ACC112 (cell line): ENCODE measurements at regions not wholly inside any gene's neighbourhood (a gene's known extent, or its start where the extent isn't known, plus 50 kb on each side); places are given as distances from the start of the nearest gene placed in this dataset.

Experiments used
- H2AFZ ChIP-seq: fragments of 200-600 bp; sonication (generic); one replicate; pipeline ENCODE4 v1.6.0; 2017; ENCODE audit warnings: antibody characterized with exemption, low read length; ENCODE audit not compliant: unreplicated experiment
- H3K27ac ChIP-seq: fragments of 200-600 bp; sonication (generic); 2 replicates; pipeline ENCODE4 v1.5.1; 2014; ENCODE audit warnings: low read depth, mild to moderate bottlenecking, antibody characterized with exemption, low read length, moderate library complexity
- H3K27me3 ChIP-seq: fragments of 200-600 bp; sonication (generic); 2 replicates; pipeline ENCODE4 v1.6.1; 2014; ENCODE audit warnings: mild to moderate bottlenecking, antibody characterized with exemption, low read length, moderate library complexity, mixed read lengths; ENCODE audit not compliant: insufficient read depth
- H3K36me3 ChIP-seq: fragments of 200-600 bp; sonication (generic); 2 replicates; pipeline ENCODE4 v1.6.1; 2016; ENCODE audit warnings: mild to moderate bottlenecking, antibody characterized with exemption, low read length, moderate library complexity, mixed read lengths; ENCODE audit not compliant: insufficient read depth
- H3K4me1 ChIP-seq: fragments of 200-600 bp; sonication (generic); one replicate; pipeline ENCODE4 v1.6.1; 2016; ENCODE audit warnings: low read length, mixed read lengths; ENCODE audit not compliant: insufficient read depth, unreplicated experiment, control insufficient read depth
- H3K4me3 ChIP-seq: fragments of 200-600 bp; sonication (generic); 2 replicates; pipeline ENCODE4 v1.5.1; 2014; ENCODE audit warnings: mild to moderate bottlenecking, low read depth, low read length
- H3K79me2 ChIP-seq: fragments of 200-600 bp; sonication (generic); one replicate; pipeline ENCODE4 v1.6.0; 2016; ENCODE audit warnings: low read length; ENCODE audit not compliant: control insufficient read depth, unreplicated experiment, insufficient read depth

- no peak overlapping the region for H3K27ac ChIP-seq
Measured at GRCh38 chr1:37107153-37107907, 73.0 kb upstream of the GRIK3 start.

GRCh38 chr1:37108596-37109188 is 74.4 kb upstream of the GRIK3 start:
- H2AFZ ChIP-seq = no peak overlapping the region
- H3K36me3 ChIP-seq = no peaks in the 10 kb centered on the region
- H3K27me3 ChIP-seq = no peaks in the 10 kb centered on the region
- no peaks in the 10 kb centered on the region for H3K79me2 ChIP-seq
- no peak overlapping the region for H3K27ac ChIP-seq
- H3K4me3 ChIP-seq = no peak overlapping the region
- no peaks in the 10 kb centered on the region for H3K4me1 ChIP-seq

More at GRCh38 chr1:37107153-37107907, 73.0 kb upstream of the GRIK3 start:
- Histone ChIP-seq H3K4me3 (no peak overlapping the region), H2AFZ (no peak overlapping the region), H3K79me2 (no peaks in the 10 kb centered on the region), H3K27me3 (no peaks in the 10 kb centered on the region), H3K4me1 (no peaks in the 10 kb centered on the region), H3K36me3 (no peaks in the 10 kb centered on the region)

GRCh38 chr1:37112430-37112829 is 78.1 kb upstream of the GRIK3 start:
- H3K27ac ChIP-seq = no peak overlapping the region
- H2AFZ ChIP-seq = no peak overlapping the region
- no peaks in the 10 kb centered on the region for H3K4me1 ChIP-seq
- H3K4me3 ChIP-seq = no peak overlapping the region
- no peaks in the 10 kb centered on the region for H3K36me3 ChIP-seq
- no peaks in the 10 kb centered on the region for H3K79me2 ChIP-seq
- no peaks in the 10 kb centered on the region for H3K27me3 ChIP-seq

GRCh38 chr1:37113285-37113997 is 79.1 kb upstream of the GRIK3 start:
- no peak overlapping the region for H2AFZ ChIP-seq
- no peaks in the 10 kb centered on the region for H3K79me2 ChIP-seq
- H3K27ac ChIP-seq = no peak overlapping the region
- H3K36me3 ChIP-seq = no peaks in the 10 kb centered on the region
- no peak overlapping the region for H3K4me3 ChIP-seq
- no peaks in the 10 kb centered on the region for H3K27me3 ChIP-seq
- H3K4me1 ChIP-seq = no peaks in the 10 kb centered on the region

- Histone ChIP-seq H3K27ac (no peak overlapping the region), H3K36me3 (no peaks in the 10 kb centered on the region), H3K79me2 (no peaks in the 10 kb centered on the region), H3K4me1 (no peaks in the 10 kb centered on the region), H3K4me3 (no peak overlapping the region), H2AFZ (no peak overlapping the region), H3K27me3 (no peaks in the 10 kb centered on the region)
Measured at GRCh38 chr1:37118790-37119189, 84.5 kb upstream of the GRIK3 start.

GRCh38 chr1:37120279-37120678 is 86.0 kb upstream of the GRIK3 start:
- Histone ChIP-seq H2AFZ (no peak overlapping the region), H3K27ac (no peak overlapping the region), H3K36me3 (no peaks in the 10 kb centered on the region), H3K79me2 (no peaks in the 10 kb centered on the region), H3K4me1 (no peaks in the 10 kb centered on the region), H3K4me3 (no peak overlapping the region), H3K27me3 (no peaks in the 10 kb centered on the region)

- H3K4me1 ChIP-seq = no peaks in the 10 kb centered on the region
- no peak overlapping the region for H2AFZ ChIP-seq
- no peaks in the 10 kb centered on the region for H3K36me3 ChIP-seq
- H3K4me3 ChIP-seq = no peak overlapping the region
- no peaks in the 10 kb centered on the region for H3K79me2 ChIP-seq
- H3K27me3 ChIP-seq = no peaks in the 10 kb centered on the region
- H3K27ac ChIP-seq = no peak overlapping the region
Measured at GRCh38 chr1:37123276-37124115, 89.2 kb upstream of the GRIK3 start.

- Histone ChIP-seq H3K4me1 (no peaks in the 10 kb centered on the region), H2AFZ (no peak overlapping the region), H3K27ac (no peak overlapping the region), H3K4me3 (no peak overlapping the region), H3K36me3 (no peaks in the 10 kb centered on the region), H3K79me2 (no peaks in the 10 kb centered on the region), H3K27me3 (no peaks in the 10 kb centered on the region)
Measured at GRCh38 chr1:37124501-37124900, 90.2 kb upstream of the GRIK3 start.

GRCh38 chr1:37125295-37125694 is 91.0 kb upstream of the GRIK3 start:
- H3K4me1 ChIP-seq = no peaks in the 10 kb centered on the region
- H3K27ac ChIP-seq = no peak overlapping the region
- H2AFZ ChIP-seq = no peak overlapping the region
- H3K27me3 ChIP-seq = no peaks in the 10 kb centered on the region
- no peaks in the 10 kb centered on the region for H3K79me2 ChIP-seq
- no peak overlapping the region for H3K4me3 ChIP-seq
- H3K36me3 ChIP-seq = no peaks in the 10 kb centered on the region

- H3K4me3 ChIP-seq = no peak overlapping the region
- H3K4me1 ChIP-seq = no peaks in the 10 kb centered on the region
- H3K36me3 ChIP-seq = no peaks in the 10 kb centered on the region
- no peak overlapping the region for H3K27ac ChIP-seq
- H2AFZ ChIP-seq = no peak overlapping the region
- no peaks in the 10 kb centered on the region for H3K27me3 ChIP-seq
- H3K79me2 ChIP-seq = no peaks in the 10 kb centered on the region
Measured at GRCh38 chr1:37127254-37127748, 93.0 kb upstream of the GRIK3 start.
